ENCODE measurements at regions not wholly inside any gene's neighbourhood (a gene's known extent, or its start where the extent isn't known, plus 50 kb on each side); places are given as distances from the start of the nearest gene placed in this dataset.
"Not testable (repeated sequence)": the region's sequence is repeated elsewhere in the genome, so short reads cannot be mapped to it uniquely, and the experiment has no call there.

DNA sequence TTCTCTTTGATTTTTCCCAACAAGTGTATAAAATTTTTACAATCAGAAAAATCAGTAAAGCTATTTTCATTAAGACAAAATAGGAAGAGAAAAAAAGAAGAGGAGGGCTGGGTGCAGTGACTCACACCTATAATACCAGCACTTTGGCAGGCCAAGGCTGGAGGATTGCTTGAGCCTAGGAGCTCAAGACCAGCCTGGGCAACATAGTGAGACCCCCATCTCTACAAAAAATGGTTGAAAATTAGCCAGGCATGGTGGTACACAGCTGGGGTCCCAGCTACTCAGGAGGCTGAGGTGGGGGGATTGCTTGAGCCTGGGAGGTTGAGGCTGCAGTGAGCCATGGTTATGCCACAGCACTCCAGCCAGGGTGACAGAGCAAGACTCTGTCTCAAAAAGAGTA, 172.3 kb downstream of the AKR1D1 start:
- TF ChIP-seq, protein P1, sequence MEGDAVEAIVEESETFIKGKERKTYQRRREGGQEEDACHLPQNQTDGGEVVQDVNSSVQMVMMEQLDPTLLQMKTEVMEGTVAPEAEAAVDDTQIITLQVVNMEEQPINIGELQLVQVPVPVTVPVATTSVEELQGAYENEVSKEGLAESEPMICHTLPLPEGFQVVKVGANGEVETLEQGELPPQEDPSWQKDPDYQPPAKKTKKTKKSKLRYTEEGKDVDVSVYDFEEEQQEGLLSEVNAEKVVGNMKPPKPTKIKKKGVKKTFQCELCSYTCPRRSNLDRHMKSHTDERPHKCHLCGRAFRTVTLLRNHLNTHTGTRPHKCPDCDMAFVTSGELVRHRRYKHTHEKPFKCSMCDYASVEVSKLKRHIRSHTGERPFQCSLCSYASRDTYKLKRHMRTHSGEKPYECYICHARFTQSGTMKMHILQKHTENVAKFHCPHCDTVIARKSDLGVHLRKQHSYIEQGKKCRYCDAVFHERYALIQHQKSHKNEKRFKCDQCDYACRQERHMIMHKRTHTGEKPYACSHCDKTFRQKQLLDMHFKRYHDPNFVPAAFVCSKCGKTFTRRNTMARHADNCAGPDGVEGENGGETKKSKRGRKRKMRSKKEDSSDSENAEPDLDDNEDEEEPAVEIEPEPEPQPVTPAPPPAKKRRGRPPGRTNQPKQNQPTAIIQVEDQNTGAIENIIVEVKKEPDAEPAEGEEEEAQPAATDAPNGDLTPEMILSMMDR (IDR thresholded peaks at IDR 0.05; ENCODE audit: insufficient read depth, low read length) = no peak
- no peak overlapping the region for H3K4me3 ChIP-seq (ENCODE audit: low read depth, low read length)
- DNase-seq (ENCODE audit: low read depth) = no peak

DNA sequence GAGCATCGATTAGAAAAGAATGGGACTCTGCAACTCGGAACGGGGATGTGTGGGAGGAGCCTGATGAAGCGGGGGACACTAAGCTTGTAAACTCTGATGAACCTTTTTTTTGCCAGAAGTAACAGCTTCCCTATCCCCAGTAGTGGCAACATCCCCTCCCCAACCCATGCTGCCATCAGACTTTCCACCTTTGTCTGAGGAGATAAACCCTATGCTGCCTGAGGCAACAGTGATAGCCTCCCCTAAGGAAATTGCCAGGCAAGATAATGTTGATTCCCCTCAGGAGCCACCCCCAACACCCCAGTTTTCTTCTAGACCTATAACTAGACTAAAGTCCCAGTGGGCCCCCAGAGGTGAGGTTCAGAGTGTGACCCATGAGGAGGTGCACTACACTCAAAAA, 173.7 kb downstream of the AKR1D1 start:
- TF ChIP-seq, protein P1 (IDR thresholded peaks at IDR 0.05; ENCODE audit: insufficient read depth, low read length) = no peak
- DNase-seq (ENCODE audit: low read depth) = no peak
- no peak overlapping the region for H3K4me3 ChIP-seq (ENCODE audit: low read depth, low read length)

DNA sequence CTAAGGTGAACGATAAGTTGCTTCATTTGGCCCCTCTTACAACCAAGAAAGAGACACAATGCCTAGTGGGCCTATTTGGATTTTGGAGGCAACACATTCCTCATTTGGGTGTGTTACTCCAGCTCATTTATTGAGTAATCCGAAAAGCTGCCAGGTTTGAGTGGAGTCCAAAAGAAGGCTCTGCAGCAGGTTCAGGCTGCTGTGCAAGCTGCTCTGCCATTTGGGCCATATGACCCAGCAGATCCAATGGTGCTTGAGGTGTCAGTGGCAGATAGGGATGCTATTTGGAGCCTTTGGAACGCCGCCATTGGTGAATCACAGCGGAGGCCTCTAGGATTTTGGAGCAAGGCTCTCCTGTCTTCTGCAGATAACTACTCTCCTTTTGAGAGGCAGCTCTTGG, 176.4 kb downstream of the AKR1D1 start:
- DNase-seq (ENCODE audit: low read depth) = peak; percentile 18
- H3K4me3 ChIP-seq (ENCODE audit: low read depth, low read length) = not testable (repeated sequence)

DNA sequence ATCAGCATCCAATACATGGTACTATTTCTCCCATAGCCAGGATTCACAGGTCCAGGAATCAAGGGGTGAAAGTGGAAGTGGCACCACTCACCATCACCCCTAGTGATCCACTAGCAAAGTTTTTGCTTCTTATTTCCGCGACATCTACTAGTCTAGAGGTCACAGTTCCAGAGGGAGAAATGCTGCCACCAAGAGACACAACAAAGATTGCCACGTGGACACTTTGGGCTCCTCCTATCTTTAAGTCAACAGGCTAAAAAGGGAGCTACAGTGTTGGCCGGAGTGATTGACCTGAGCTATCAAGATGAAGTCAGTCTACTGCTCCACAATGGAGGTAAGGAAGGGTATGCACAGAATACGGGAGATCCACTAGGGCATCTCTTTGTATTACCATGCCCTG, 178.2 kb downstream of the AKR1D1 start:
- H3K4me3 ChIP-seq (ENCODE audit: low read depth, low read length) = no peak overlapping the region
- TF ChIP-seq, protein P1 (IDR thresholded peaks at IDR 0.05; ENCODE audit: insufficient read depth, low read length) = no peak
- DNase-seq (ENCODE audit: low read depth) = no peak

DNA sequence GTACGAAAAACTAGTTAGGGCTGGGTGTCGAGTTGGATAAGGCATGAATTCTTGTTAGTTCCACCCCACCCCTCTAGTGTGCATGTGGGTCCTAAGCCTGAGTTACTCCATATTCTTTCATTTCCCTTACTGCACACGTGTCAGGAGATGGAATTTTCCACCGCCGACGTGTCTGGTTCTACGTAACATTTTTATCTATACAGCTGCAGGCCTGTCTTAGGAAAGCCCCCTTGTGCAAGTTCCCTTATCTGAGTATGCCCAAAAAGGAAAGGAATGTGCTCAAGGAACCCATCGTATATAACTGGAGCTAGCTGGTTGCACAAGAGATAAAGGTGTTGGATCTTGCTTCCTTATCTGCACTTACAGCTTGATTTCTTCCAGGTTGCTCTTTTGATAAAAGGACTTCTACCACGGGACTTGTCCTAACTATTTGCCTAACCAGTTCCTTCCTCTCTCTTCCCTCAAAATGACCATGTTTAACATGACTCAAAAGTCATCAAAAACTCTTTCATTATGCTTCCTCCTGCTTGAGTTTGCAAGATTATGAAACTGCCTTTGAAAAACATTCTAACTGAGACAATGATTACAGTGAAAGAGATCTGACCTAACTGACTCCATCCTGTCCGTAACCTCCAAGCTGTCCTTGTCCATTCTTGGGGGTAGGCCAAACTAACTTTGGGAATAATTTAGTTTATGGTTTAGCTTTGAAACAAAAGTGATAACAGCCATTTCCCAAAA, 181.4 kb downstream of the AKR1D1 start:
- TF ChIP-seq, protein P1 (IDR thresholded peaks at IDR 0.05; ENCODE audit: insufficient read depth, low read length) = no peak
- peak; percentile 60 for DNase-seq (ENCODE audit: low read depth)
- H3K4me3 ChIP-seq (ENCODE audit: low read depth, low read length) = no peak overlapping the region

DNA sequence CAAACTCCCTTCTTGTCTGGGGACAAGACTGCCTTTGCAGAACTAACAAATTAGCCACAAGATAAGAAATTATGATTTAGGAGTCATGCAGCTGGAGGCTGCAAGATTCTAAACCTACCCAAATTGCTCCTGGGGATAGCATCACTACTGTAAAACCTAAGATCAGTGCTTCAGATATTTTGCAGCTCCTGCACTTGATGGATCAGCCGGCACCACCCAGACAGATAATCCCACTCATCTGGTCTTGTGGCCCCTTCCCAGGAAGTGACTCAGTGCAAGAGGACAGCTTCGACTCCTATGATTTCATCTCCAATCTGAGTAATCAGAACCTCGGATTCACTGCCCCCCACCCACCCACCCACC, 181.9 kb downstream of the AKR1D1 start:
- H3K4me3 ChIP-seq (ENCODE audit: low read depth, low read length) = no peak overlapping the region
- TF ChIP-seq, protein P1 (IDR thresholded peaks at IDR 0.05; ENCODE audit: insufficient read depth, low read length) = no peak
- no peak for DNase-seq (ENCODE audit: low read depth)

DNA sequence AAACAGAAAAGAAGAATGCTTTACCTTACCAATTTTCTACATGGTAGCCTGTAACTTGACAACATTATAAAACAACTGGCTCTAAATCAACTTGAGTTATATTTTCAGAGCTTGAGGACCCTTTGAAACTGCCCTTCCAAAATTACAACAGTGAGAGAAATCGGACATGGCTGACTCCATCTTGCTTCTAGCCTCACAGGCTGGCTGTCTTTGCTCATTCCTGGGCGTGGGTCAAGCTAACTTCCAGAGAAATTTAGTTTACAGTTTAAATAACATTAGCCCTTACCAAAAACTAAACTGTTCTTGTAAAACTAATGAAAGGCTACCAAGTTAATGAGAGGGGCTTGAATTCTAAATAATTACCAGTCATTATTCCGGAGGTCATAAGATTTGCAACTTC, 183.4 kb downstream of the AKR1D1 start:
- TF ChIP-seq, protein P1 (IDR thresholded peaks at IDR 0.05; ENCODE audit: insufficient read depth, low read length) = no peak
- no peak for DNase-seq (ENCODE audit: low read depth)
- no peak overlapping the region for H3K4me3 ChIP-seq (ENCODE audit: low read depth, low read length)
